Ovary (tissue), 3 donors: ENCODE measurements at regions not wholly inside any gene's neighbourhood (a gene's known extent, or its start where the extent isn't known, plus 50 kb on each side); places are given as distances from the start of the nearest gene placed in this dataset.

Experiments
- POLR2A ChIP-seq: fragments of 450-650 bp; IDR thresholded peaks from one replicate; pipeline ENCODE4 v1.6.1; 2017; ENCODE audit warnings: antibody characterized with exemption, mild to moderate bottlenecking, moderate library complexity
- TF ChIP-seq, protein P1 (sequence below), 3 donors: fragments of 450-650 bp in 2 of 3; fragments of 200-600 bp in 1 of 3; IDR thresholded peaks; one replicate each; pipeline versions ENCODE4 v1.5.1 to v1.8.0; 2016 to 2022; ENCODE audit warnings: antibody characterized with exemption in 3 of 3, mild to moderate bottlenecking in 1 of 3
- donor health status: DM: no; HTN: no; CAD: no.

DNA sequence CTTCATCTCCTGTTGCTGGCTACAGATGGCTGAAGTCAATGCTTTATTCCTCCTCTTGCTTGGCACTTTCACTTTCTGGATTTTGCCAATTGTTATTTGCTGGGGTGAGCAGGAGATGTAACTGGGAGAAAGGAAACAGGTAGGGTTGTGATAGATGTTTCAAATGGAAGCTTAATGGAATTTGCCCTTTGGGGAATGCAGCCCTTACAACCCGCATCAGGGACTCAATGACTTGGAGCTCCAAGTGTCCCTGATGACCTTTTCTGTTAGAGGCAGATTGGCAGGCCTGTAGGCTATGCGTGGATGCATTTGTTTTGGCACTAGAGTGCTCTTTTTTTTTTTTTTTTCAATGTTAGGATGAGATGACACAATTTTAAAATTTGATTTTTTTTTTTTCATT lies 219.9 kb upstream of the GLRA1 start:
- TF ChIP-seq POLR2A: no peak
- TF ChIP-seq, protein P1, sequence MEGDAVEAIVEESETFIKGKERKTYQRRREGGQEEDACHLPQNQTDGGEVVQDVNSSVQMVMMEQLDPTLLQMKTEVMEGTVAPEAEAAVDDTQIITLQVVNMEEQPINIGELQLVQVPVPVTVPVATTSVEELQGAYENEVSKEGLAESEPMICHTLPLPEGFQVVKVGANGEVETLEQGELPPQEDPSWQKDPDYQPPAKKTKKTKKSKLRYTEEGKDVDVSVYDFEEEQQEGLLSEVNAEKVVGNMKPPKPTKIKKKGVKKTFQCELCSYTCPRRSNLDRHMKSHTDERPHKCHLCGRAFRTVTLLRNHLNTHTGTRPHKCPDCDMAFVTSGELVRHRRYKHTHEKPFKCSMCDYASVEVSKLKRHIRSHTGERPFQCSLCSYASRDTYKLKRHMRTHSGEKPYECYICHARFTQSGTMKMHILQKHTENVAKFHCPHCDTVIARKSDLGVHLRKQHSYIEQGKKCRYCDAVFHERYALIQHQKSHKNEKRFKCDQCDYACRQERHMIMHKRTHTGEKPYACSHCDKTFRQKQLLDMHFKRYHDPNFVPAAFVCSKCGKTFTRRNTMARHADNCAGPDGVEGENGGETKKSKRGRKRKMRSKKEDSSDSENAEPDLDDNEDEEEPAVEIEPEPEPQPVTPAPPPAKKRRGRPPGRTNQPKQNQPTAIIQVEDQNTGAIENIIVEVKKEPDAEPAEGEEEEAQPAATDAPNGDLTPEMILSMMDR (IDR thresholded peaks at IDR 0.05): no peak
